GM21576 (cell line): ENCODE measurements at regions not wholly inside any gene's neighbourhood (a gene's known extent, or its start where the extent isn't known, plus 50 kb on each side); places are given as distances from the start of the nearest gene placed in this dataset.

ENCODE experiments used
- ATAC-seq: cut with Tn5 transposase; IDR thresholded peaks from one replicate; pipeline ENCODE4 v1.9.1; 2021; ENCODE audit warnings: mild to moderate bottlenecking, moderate library complexity; ENCODE audit not compliant: unreplicated experiment

GRCh38 chr5:173468821-173469251, 140.6 kb upstream of the STC2 start:
- ATAC-seq: no peak

- ATAC-seq: no peak
Measured at GRCh38 chr5:173466227-173466626, 138.0 kb upstream of the STC2 start.

DNA sequence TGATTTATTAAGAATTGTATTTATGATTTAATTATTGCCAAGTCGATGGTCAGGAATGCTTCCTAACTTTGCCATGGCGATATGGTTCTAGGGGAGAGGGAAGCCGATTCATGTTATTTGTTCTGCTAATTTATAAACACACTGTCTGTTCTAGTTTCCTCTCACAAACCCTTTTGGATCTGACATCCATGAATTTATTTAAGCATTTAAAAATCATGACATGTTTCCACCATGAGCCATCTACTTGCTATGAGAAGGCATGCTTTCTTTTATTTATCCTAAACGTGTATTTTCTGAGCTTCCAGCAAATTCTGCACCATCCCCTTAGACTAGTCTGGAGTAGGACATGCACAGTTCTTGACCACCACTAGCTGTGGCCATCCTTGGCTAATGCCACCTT, 136.6 kb upstream of the STC2 start:
- no peak for ATAC-seq

GRCh38 chr5:173463207-173463606, 135.0 kb upstream of the STC2 start:
- ATAC-seq: no peak

DNA sequence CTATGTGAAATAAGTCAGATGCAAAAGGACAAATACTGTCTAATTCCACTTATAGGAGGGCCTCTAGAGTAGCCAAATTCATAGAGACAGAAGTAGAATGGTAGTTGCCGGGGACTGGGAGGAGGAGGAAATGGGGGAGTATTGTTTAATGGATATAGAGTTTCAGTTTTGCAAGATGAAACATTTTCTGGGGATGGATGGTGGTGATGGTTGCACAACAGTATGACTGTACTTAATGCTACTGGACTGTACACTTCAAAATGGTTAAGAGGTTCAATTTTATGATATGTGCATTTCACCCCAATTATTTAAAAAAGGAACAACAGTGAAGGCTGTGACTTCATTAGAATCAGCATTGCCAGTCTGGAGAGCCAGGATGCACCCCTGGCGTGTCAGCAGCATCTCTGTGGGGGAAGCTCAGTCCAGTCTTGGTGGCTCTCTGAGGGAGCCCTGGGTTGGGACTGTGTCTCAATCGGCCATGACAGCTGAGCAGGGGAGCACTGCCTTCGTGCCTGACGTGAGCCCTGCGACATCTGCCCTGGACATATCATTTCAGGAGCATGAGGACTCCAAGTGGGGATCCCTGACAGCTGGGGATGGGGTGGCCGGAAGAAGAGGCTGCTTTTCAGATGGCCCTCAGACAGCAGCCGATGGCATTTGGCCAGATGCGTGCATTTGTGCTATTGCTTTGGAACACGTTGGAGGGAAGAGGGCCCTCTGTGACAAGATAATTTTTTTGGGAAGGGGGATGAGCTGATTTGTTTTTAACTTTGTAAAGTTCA, 130.8 kb upstream of the STC2 start:
- no peak for ATAC-seq

DNA sequence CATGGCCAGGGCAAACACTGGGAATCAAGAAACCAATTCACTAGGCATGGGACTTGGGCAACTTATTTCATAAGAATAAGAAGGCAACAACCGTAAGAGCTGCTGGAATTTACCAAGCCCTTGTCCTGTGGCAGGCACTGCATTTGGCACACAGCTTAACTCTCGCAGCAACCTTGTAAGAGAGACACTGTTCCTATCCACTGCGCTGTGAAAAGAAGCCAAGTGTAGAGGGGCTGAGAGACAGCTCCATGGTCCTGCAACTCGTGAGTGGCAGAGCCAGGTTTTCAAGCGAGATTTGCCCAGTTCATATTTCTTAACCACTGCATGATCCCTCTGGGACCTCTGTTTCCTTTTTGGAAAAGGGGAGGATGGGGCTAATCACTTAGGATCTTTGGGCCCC, 129.3 kb upstream of the STC2 start:
- no peak for ATAC-seq

DNA sequence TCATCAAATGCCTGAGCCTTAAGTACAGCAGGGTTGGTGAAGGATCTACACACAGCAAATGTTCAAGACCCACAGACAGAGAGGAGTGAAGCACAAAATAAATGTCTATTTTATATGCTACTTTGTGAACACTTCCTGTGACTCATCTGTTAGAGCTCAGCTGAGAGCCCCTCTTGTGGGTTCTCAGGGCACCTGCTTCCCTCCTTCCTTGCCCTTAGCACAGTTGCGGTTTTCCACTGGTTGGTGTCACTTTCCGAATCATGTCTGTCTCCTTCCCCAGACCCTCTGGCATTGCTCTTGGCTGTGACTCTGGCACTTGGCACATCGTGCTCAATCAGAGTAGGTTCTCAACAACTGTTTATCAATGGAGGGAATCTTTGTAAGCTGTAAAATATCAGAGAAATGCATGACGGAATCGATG, 128.5 kb upstream of the STC2 start:
- ATAC-seq: no peak

DNA sequence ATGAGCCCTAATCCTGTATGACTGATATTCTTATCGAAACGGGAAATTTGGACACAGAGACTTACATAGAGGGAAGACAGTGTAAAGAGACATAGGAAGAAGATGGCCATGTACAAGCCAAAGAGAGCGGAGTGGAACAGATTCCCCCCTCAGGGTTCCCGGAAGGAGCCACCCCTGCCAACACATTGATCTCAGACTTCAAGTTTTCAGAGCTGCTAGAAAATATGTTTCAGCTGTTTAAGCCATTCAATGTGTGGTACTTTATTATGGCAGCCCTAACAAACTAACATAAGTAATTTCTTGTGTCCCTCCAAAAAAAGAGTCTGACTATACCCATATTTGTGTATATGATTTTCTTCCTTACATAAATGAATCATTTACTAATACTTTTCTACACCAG, 128.0 kb upstream of the STC2 start:
- no peak for ATAC-seq

GRCh38 chr5:173455599-173455957, 127.4 kb upstream of the STC2 start:
- ATAC-seq: no peak

DNA sequence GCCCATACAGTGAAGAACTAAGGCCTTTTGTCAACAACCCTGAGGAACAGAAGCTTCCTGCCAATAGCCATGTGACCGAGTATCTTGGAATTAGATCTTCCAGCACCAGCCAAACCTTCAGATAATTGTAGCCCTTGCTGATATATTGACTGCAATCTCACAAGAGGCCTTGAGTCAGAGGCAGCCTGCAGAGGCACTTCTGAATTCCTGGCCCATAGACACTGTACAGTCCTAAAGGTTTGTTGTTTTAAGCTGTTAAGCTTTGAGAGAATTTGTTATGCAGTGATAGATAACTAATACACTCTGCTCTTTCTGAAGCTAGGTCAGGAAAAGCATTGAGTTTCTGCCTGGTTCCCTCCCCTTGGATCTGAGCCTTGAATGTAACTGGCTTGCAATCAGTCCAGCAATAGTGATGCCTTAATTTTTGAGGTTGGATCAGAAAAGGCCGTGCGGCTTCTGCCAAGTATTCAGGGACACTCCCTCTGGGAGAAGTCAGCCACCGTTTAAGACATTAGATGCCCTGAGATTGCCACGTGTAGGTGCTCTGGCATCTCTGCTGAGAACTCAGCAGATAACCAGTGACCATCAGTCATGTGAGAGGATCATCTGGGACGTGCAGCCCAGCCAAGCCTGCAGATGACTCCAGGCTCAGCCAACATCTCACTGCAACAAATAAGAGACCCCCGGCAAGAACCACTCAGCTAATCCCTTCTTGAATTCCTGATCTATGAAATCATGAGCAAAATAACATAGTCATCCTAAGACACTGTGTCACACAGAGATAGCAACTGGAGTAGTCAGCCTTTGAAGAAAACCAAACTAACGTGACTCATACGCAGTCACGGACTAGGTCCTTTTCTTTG, 126.8 kb upstream of the STC2 start:
- ATAC-seq: no peak

DNA sequence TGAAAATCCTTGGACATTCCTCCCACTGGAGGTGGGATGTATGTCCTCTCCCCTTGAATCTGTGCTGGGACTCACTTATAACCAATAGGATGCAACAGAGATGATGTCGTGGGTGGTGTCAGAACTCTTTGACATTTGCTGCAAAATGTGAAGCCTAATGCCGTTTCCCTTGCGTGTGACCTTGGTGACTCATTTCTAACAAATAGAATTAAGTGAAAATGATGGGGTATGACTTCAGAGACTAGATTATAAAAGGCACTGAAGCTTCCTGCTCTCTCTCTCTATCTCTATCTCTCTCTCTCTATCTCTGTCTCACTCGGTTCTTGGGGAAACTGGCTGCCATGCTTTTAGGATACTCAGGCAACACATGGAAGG, 126.1 kb upstream of the STC2 start:
- ATAC-seq: no peak

- ATAC-seq: no peak
Measured at GRCh38 chr5:173453167-173453566, 125.0 kb upstream of the STC2 start.

- no peak for ATAC-seq
Measured at GRCh38 chr5:173452119-173452905, 124.1 kb upstream of the STC2 start.

DNA sequence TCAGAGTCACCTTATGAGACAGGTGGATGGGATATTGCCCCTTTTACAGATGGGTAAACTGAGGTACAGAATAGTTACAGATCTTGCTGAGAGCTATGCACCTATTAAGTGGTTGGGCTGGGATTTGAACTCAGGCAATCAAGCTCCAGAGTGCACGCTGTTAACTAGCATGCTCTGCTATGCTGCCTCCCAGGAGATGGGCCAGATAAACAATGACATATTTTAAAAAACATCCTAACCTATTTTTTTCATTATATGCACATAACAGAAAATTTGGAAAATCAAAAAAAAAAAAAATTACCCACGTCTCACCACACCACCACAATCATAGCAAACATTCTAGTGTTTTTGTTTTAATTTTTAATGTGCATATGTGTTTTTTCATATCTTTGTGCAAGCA, 123.4 kb upstream of the STC2 start:
- no peak for ATAC-seq

- ATAC-seq: no peak
Measured at GRCh38 chr5:173451031-173451430, 122.8 kb upstream of the STC2 start.

DNA sequence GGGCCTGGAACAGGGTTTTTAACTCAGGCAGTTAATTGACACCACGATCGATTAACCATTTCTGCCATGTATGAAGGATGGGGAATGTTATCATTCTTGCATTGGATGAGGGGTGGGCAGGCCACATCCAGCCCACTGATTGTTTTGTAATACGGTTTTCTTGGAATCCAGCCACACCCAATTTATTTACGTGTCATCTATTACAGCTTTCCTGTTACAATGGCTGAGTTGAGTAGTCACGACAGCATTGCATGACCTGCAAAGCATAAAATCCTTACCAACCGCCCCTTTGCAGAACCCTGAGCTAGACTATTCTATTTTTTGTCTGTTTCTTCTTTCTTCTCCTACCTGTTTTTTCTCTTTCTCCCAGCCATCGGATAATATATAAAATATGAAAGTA, 122.0 kb upstream of the STC2 start:
- no peak for ATAC-seq

DNA sequence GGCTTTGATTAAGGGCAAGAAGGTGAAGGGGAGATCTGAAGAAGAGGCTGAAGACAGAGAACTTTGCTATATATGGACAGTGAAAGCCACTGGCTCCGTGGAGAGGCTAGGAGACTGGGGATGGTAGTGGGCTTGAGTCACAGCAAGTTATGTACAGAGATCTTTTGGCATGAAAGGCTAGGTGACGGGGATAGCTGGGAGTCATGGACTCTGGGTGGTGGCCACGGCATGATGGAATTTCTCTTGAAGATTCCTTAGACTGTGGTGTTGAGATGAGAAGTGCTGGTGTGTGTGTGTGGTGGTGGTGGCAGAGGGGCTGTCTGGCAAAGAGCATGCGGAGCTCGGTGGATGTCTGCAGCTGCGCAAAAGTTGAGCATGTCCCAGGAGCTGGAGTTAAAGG, 120.6 kb upstream of the STC2 start:
- no peak for ATAC-seq

- no peak for ATAC-seq
Measured at GRCh38 chr5:173443971-173444370, 115.8 kb upstream of the STC2 start.

GRCh38 chr5:173441053-173441628, 112.9 kb upstream of the STC2 start:
- ATAC-seq: no peak

GRCh38 chr5:173438951-173439350, 110.7 kb upstream of the STC2 start:
- ATAC-seq: no peak

- ATAC-seq: no peak
Measured at GRCh38 chr5:173435447-173435846, 107.2 kb upstream of the STC2 start.
